ENCODE measurements at regions not wholly inside any gene's neighbourhood (a gene's known extent, or its start where the extent isn't known, plus 50 kb on each side); places are given as distances from the start of the nearest gene placed in this dataset.

- TF ChIP-seq CTCF (IDR thresholded peaks at IDR 0.05; ENCODE audit: low read depth, low read length, poor library complexity, severe bottlenecking) (no peak), EZH2phosphoT487 (IDR thresholded peaks at IDR 0.05; ENCODE audit: borderline replicate concordance, low read length) (no peak)
Observed at GRCh38 chr4:45472490-45472889, 651.4 kb downstream of the GABRG1 start.

Measured in DOHH2 (cell line).